ENCODE measurements at regions not wholly inside any gene's neighbourhood (a gene's known extent, or its start where the extent isn't known, plus 50 kb on each side); places are given as distances from the start of the nearest gene placed in this dataset.
"Not testable (repeated sequence)": the region's sequence is repeated elsewhere in the genome, so short reads cannot be mapped to it uniquely, and the experiment has no call there.

GRCh38 chr13:83214452-83214851, 667.8 kb downstream of the SLITRK1 start:
- DNase-seq (ENCODE audit: low read depth) = no peak

DNA sequence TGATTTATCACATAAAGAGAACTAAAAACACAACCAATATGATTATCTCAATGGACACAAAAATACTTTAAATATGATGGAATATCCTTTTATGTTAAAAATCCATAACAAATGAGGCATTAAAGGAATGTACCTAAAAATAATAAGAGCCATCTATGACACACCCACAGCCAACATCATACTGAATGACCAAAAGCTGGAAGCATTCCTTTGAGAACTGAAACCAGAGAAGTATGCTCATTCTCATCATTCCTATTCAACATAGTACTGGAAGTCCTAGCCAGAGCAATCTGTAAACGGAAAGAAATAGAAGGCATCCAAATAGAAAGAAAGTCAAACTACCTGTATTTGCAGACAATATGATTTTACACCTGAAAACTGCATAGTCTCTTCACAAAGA, 671.0 kb downstream of the SLITRK1 start:
- DNase-seq (ENCODE audit: low read depth) = no peak

DNA sequence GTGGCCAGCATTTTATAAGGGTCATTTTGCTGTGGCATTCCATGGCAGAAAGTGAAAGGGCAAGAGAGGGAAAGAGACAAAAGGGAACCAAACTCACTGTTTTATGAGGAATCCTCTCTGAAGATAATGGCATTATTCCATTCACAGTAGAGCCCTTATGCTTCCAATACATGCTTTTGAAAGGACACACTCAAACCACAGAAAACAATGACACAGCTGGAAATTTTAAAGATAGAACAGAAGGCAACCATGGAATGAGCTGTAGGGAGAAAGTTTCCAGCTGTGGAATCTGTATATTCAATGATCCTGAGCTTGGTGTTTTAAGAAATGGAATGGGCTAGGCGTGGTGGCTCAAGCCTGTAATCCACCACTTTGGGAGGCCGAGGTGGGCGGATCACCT, 677.4 kb downstream of the SLITRK1 start:
- DNase-seq (ENCODE audit: low read depth) = no peak

GRCh38 chr13:83201506-83201905, 680.8 kb downstream of the SLITRK1 start:
- DNase-seq (ENCODE audit: low read depth) = no peak

DNA sequence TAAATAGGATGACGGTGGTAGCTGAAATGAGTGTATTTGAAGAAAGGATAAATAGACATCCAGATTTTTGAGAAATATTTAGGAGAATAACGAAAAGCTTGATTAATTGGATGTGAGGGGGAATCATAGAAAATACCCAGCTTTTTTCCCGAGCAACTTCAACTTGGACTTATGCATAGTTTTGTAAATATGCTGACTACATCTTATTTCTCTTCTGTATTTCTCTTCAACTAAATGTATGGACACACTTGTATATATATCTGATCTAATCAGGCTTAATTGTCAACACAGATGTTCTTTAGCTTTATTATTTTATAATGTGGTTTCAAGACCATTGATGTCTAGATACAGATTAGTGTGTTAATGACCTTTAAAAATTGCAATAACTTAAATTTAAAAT, 685.0 kb downstream of the SLITRK1 start:
- DNase-seq (ENCODE audit: low read depth) = no peak

DNA sequence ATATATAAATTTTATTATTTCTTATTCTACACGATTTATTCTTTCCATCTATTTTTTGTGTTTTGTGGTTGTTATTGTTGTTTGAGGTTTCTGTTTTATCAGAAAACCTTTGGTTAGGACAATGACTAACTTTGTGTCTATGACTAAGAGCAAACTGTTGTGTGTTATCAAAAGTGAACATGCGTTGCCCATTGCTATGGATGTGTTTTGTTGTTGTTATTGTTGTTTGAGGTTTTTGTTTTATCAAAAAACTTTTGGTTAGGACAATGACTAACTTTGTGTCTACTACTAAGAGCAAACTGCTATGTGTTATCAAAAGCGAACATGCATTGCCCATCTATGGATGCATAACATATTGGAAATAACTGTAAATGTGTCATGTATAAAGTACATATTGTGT, 692.3 kb downstream of the SLITRK1 start:
- DNase-seq (ENCODE audit: low read depth) = no peak

DNA sequence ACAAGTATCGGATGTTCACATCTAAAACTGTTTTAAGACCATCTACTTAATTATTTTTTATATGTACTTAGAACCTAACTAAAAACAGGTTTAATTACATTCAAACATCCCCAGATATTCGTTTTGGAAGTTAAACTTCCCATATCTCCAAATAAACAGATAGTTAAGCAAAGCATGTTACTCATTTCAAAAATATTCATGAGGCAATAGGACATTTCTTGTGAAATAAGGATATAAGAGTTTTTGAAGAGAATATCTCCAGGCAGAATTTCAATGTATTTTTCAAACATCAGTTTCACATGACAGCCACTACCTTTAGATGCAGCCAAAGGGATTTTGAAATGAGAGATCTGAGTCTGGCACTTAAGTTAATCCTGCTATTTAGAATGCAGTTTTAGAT, 697.5 kb downstream of the SLITRK1 start:
- DNase-seq (ENCODE audit: low read depth) = no peak

GRCh38 chr13:83184150-83184475, 698.2 kb downstream of the SLITRK1 start:
- no peak for DNase-seq (ENCODE audit: low read depth)

DNA sequence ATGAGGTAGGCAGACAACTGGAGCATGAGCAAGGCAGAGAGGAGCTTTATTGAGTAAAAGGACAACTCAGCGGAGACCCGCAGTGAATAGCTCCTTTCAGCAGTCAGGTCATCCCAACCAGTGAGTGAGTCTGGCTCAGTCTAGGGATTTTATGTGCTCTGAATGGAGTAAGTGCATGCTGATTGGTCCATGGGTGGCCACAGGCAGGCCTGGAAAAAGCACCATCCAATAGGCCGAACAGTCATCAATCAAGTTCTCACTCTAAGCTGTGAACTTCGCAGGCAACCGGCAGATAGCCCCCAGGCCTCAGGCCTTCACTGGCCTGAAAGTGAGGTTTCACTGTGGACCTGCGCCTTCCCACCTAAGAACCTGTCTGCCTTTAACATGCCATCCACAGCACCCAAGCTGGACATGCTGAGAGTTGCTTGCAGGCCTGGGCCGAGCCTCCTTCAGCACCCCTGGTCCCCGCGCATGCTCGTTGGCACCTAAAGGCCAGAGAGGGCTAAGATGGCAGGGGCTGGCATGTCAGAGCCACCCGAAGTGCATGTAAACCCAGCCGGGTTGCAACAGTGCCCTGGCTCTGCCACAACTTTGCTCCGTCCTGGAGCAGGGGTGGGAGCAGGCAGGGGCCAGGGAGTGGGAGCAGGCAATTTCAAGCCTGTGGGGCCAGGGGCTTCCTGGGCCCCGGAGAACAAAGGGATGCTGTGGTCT, 698.7 kb downstream of the SLITRK1 start:
- no peak for DNase-seq (ENCODE audit: low read depth)

- no peak for DNase-seq (ENCODE audit: low read depth)
These were observed 699.4 kb downstream of the SLITRK1 start for GRCh38 chr13:83182845-83183244.

- no peak for DNase-seq (ENCODE audit: low read depth)
These were observed 704.3 kb downstream of the SLITRK1 start for GRCh38 chr13:83178008-83178407.

DNA sequence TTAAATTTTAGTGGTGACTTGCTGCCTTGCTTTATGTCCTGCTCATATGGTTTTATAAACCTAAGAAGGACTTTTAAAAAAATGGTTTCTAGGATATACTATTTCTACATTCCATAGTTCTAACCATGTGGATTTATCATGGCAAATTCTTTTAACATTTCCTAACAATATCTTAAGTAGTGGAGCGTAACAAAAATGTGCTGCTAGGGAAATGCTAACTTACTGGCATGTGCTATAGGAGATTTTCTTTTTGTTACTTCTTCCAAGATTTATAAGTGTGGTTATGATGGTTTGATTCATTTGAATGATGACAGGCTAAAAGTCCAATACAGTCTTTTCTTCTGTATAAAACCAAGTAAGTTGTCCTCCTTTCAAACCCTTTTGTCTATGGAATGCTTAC, 713.7 kb downstream of the SLITRK1 start:
- no peak for DNase-seq (ENCODE audit: low read depth)

DNA sequence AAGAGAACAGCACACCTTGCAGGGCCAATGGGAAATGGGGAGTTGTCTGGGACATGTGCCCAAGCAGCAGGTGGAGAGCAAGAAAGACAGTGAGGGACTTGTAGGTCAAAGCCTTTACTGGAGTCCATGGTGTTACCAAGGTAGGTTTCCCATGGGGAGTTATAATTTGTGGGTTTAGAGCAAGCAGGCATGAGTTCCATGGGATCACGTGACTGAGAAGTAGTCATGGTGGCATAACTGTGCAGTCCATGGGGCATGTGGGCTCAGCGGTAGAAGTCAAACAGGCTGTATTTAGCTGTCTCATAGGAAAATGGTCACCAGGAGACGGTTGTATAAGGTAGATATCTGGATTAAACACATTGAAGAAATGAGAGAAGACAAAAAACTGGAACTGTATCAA, 715.1 kb downstream of the SLITRK1 start:
- no peak for DNase-seq (ENCODE audit: low read depth)

GRCh38 chr13:83166550-83166949, 715.7 kb downstream of the SLITRK1 start:
- no peak for DNase-seq (ENCODE audit: low read depth)

DNA sequence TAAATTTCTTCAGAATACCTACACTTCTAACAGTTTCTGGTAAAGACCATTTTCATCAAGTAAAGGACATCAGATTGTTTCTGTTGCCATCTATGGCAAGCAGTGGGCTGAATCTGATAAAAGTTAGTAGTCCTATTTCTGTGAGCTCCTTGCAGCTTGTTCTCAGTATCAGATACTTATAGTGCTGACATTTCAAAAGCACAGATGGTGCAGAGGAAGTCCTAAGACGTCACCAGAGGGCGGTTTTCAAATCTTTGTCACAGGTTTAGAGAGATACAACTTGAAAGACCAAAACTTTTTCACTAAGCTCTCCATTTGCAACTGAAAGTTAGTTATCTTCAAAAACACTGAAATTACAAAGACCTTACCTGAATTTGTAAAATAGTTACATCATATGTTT, 719.8 kb downstream of the SLITRK1 start:
- no peak for DNase-seq (ENCODE audit: low read depth)

DNA sequence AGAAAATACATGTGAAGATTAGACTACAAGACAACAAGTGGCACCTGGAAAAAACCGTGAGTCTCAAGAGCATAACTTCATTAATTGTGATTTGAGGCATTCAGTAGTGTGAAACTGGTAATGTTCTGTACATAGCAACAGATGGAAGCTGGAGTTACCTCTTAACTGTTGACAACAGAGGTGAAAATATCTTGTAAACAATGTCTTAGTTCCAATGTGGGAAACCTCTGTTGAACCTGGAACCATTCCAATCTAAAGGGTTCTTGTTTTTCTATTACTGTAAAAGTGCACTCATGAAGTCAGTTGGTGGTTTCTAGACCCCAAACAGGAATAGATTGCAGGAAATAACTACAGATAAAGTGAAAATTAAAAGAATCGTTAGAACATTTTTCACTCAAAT, 728.4 kb downstream of the SLITRK1 start:
- DNase-seq (ENCODE audit: low read depth) = no peak

- DNase-seq (ENCODE audit: low read depth) = no peak
These were observed 731.0 kb downstream of the SLITRK1 start for GRCh38 chr13:83151308-83151660.

- no peak for DNase-seq (ENCODE audit: low read depth)
These were observed 731.5 kb downstream of the SLITRK1 start for GRCh38 chr13:83150616-83151307.

DNA sequence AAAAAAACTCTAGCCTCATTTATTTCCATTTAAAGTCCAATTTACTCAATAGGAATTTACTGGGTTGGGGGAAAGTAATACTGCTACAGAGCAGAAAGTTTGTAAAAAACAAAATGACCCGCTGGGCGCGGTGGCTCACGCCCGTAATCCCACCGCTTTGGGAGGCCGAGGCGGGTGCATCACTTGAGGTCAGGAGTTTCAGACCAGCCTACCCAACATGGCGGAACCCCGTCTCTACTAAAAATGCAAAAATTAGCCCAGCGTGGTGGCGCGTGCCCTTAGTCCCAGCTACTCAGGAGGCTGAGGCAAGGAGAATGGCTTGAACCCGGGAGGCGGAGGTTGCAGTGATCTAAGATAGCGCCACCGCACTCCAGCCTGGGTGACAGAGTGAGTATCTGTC, 745.6 kb downstream of the SLITRK1 start:
- no peak for DNase-seq (ENCODE audit: low read depth)

- DNase-seq (ENCODE audit: low read depth) = no peak
These were observed 756.5 kb downstream of the SLITRK1 start for GRCh38 chr13:83125791-83126190.

DNA sequence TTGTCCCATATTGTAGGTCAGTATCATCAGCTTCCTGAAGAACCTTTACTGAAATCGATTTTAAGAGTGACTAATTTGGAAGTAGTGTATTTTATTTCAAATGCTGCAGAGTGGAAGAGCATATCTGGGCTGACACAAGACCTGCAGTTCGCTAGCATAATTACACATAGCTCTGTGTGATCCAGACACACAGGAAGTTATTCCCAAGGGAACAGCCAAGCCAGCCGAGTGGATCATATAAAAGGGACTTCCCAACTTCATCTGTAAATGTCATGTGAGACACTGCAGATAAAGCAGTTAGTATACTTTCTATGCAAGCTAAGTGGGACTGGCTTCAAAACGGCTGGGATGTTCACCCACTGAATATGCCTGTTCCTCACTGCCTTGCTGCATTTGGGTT, 760.4 kb downstream of the SLITRK1 start:
- no peak for DNase-seq (ENCODE audit: low read depth)

DNA sequence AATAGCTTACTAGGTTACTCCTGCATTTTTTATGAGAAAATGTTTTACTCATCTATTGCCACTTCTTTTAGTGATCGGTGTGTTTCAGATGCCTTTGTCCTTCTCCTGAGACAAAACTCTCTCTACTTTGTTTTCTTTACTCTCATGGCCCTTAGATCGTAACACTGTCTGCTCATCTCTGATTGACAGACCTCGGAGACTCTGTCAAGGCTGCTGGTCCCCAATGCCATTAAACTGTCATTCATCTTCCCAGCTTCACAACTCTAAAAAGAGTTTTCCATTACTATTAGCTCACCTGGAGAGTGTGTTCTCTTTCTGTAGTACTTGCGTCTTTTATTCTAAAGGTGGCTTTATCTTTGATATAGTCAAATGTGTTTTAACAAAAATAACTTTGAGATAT, 765.2 kb downstream of the SLITRK1 start:
- no peak for DNase-seq (ENCODE audit: low read depth)

- DNase-seq (ENCODE audit: low read depth) = not testable (repeated sequence)
These were observed 780.6 kb downstream of the SLITRK1 start for GRCh38 chr13:83101574-83102247.

GRCh38 chr13:83100237-83100636, 782.0 kb downstream of the SLITRK1 start:
- DNase-seq (ENCODE audit: low read depth) = no peak
